ENCODE measurements at regions not wholly inside any gene's neighbourhood (a gene's known extent, or its start where the extent isn't known, plus 50 kb on each side); places are given as distances from the start of the nearest gene placed in this dataset.

DNA sequence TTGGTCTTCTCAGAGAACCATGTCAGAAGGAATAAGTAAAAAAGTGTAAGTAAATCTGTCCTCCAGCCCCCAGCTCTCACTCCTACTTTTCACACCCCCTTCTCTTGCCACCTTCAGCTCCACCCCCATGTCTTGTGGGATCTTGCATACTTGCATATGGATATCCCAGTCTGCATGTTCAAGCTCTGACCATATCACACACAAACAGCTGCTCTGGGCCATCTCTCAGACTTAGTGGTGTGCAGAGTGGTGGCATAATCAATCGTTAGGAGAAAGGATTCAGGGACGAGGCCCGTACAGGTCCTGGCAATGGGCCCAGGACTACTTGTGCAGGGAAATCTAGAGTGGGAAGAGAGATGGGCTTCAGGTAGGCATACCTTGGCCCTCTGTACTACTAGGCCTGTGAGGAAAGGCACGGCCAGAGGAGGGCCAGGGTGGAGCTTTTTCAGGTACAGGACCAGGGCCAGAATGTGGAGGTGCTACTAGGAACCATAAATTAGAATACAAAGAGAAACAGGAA is 112.0 kb upstream of the SGK1 start:
- Histone ChIP-seq H3K9me3 (ENCODE audit: insufficient read depth in 2 of 2, low read depth in 1 of 2, low read length in 1 of 2) (no peaks in the 10 kb centered on the region), H3K79me1 (ENCODE audit: low read depth, low read length) (no peaks in the 10 kb centered on the region), H3K4me1 (replicated peaks in 1 of 4; ENCODE audit: control insufficient read depth in 3 of 4, insufficient read depth in 4 of 4, low read length in 3 of 4) (no peaks in the 10 kb centered on the region), H2BK5ac (ENCODE audit: low read depth, low read length) (no peak overlapping the region), H4K8ac (ENCODE audit: extremely low read depth, insufficient read depth, low read length) (no peak overlapping the region), H2AK5ac (ENCODE audit: low read depth, low read length) (no peak overlapping the region), H2BK12ac (ENCODE audit: low read depth, low read length) (no peak overlapping the region), H3K27ac (ENCODE audit: low read depth, low read length) (no peak overlapping the region), H4K5ac (ENCODE audit: insufficient read length, low read depth, low read length) (no peak overlapping the region), H3K9ac (replicated peaks in 1 of 4; ENCODE audit: extremely low read depth in 1 of 4, low read depth in 3 of 4, low read length in 3 of 4) (no peak overlapping the region), H3K56ac (replicated peaks; ENCODE audit: insufficient read length, low read depth, low read length) (no peak overlapping the region), H3K36me3 (ENCODE audit: control insufficient read depth in 2 of 4, insufficient read depth in 4 of 4, low read length in 3 of 4) (no peaks in the 10 kb centered on the region), H3K23ac (ENCODE audit: insufficient read length) (no peak overlapping the region), H3K79me2 (ENCODE audit: control insufficient read depth in 1 of 2, insufficient read depth in 2 of 2, low read length in 2 of 2) (no peaks in the 10 kb centered on the region), H3K27me3 (replicated peaks in 1 of 4; ENCODE audit: control insufficient read depth in 3 of 4, extremely low read depth in 1 of 4, insufficient read depth in 3 of 4, low read length in 3 of 4) (no peaks in the 10 kb centered on the region), H2AFZ (ENCODE audit: low read length) (0 out of 2 replicates have a peak overlapping the region, but pooled peaks have one; percentile 26), H3K4me2 (ENCODE audit: insufficient read depth in 1 of 2, low read depth in 2 of 2, low read length in 2 of 2) (no peak overlapping the region), H4K20me1 (replicated peaks in 1 of 2; ENCODE audit: control insufficient read depth in 1 of 2, insufficient read depth in 2 of 2, low read length in 2 of 2) (no peaks in the 10 kb centered on the region), H3K14ac (ENCODE audit: insufficient read length) (no peak overlapping the region), H3K4me3 (ENCODE audit: extremely low read depth in 1 of 4, insufficient read depth in 2 of 4, low read depth in 3 of 4, low read length in 4 of 4) (no peak overlapping the region), H2BK15ac (ENCODE audit: low read length) (no peak overlapping the region), H3K18ac (ENCODE audit: extremely low read depth, low read length) (no peak overlapping the region), H2BK20ac (ENCODE audit: low read length) (no peak overlapping the region), H3K23me2 (ENCODE audit: low read depth, low read length) (no peaks in the 10 kb centered on the region), H3K4ac (replicated peaks; ENCODE audit: insufficient read length, low read depth, low read length) (no peak overlapping the region), H2BK120ac (replicated peaks; ENCODE audit: low read depth, low read length) (no peak overlapping the region), H4K91ac (replicated peaks; ENCODE audit: insufficient read length, low read length) (no peak overlapping the region)
- TF ChIP-seq SP2 (IDR thresholded peaks at IDR 0.05; ENCODE audit: low read length), result no peak
- TF ChIP-seq, protein P1, sequence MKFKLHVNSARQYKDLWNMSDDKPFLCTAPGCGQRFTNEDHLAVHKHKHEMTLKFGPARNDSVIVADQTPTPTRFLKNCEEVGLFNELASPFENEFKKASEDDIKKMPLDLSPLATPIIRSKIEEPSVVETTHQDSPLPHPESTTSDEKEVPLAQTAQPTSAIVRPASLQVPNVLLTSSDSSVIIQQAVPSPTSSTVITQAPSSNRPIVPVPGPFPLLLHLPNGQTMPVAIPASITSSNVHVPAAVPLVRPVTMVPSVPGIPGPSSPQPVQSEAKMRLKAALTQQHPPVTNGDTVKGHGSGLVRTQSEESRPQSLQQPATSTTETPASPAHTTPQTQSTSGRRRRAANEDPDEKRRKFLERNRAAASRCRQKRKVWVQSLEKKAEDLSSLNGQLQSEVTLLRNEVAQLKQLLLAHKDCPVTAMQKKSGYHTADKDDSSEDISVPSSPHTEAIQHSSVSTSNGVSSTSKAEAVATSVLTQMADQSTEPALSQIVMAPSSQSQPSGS (IDR thresholded peaks at IDR 0.05; ENCODE audit: low read length), result no peak
- ChIA-PET CTCF (ENCODE audit: partially characterized antibody) (no interaction called here), POLR2A (ENCODE audit: partially characterized antibody) (no interaction called here)
- DNase-seq (ENCODE audit: low read depth in 1 of 2, low spot score in 2 of 2) (no peak), FAIRE-seq (no peak)
- WGBS, 2 experiments (ENCODE audit: extremely low coverage in 1 of 2, insufficient coverage in 1 of 2, insufficient read length in 1 of 2, insufficient replicate concordance in 2 of 2, low coverage in 1 of 2, low lambda C conversion rate in 2 of 2, missing lambda C conversion rate in 1 of 2), result 90% methylated on average over 4 of the region's 4 CpGs; no CpG with 5 or more reads in 1 of the 2 experiments
